ENCODE measurements at regions not wholly inside any gene's neighbourhood (a gene's known extent, or its start where the extent isn't known, plus 50 kb on each side); places are given as distances from the start of the nearest gene placed in this dataset.

DNA sequence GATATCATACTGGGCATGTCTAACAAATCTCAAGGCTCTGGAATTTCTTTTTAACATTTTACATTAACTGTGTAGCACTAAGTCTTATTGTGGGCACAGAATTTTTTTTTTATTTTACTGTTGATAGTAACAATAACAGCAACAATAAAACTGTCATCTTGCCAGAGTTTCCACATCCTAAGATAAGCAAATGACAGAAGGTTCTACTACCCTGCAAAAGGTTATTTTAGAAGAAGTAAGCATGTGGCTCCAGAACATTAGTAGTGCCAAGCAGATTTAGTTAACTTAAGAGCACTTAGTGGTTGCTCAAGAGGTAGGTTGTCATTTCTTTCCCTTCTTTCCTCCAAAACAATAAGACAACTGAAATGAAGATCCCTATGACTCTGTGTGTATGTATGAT, 743.0 kb upstream of the CBLB start:
- TF ChIP-seq, protein P1, sequence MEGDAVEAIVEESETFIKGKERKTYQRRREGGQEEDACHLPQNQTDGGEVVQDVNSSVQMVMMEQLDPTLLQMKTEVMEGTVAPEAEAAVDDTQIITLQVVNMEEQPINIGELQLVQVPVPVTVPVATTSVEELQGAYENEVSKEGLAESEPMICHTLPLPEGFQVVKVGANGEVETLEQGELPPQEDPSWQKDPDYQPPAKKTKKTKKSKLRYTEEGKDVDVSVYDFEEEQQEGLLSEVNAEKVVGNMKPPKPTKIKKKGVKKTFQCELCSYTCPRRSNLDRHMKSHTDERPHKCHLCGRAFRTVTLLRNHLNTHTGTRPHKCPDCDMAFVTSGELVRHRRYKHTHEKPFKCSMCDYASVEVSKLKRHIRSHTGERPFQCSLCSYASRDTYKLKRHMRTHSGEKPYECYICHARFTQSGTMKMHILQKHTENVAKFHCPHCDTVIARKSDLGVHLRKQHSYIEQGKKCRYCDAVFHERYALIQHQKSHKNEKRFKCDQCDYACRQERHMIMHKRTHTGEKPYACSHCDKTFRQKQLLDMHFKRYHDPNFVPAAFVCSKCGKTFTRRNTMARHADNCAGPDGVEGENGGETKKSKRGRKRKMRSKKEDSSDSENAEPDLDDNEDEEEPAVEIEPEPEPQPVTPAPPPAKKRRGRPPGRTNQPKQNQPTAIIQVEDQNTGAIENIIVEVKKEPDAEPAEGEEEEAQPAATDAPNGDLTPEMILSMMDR (IDR thresholded peaks at IDR 0.05) = no peak
- no peak for TF ChIP-seq POLR2A (IDR thresholded peaks at IDR 0.05)
